ENCODE measurements at regions not wholly inside any gene's neighbourhood (a gene's known extent, or its start where the extent isn't known, plus 50 kb on each side); places are given as distances from the start of the nearest gene placed in this dataset.

GRCh38 chr12:128077917-128078298 is 189.1 kb upstream of the TMEM132C start:
- no peak for TF ChIP-seq EZH2 (IDR thresholded peaks at IDR 0.05; ENCODE audit: insufficient read depth, poor library complexity, severe bottlenecking)
- TF ChIP-seq EZH2phosphoT487 (IDR thresholded peaks at IDR 0.05; ENCODE audit: insufficient read depth, low read depth) = no peak

All from GM23248 (cell line).